NCI-H187 (cell line): ENCODE measurements at regions not wholly inside any gene's neighbourhood (a gene's known extent, or its start where the extent isn't known, plus 50 kb on each side); places are given as distances from the start of the nearest gene placed in this dataset.

Experiments
- DNase-seq, 2 experiments: peaks; one replicate each; lab custom pipeline; 2025; lab: John Stamatoyannopoulos, UW

GRCh38 chr6:4327841-4328240 lies 192.5 kb upstream of the ECI2 start:
- no peak for DNase-seq

DNA sequence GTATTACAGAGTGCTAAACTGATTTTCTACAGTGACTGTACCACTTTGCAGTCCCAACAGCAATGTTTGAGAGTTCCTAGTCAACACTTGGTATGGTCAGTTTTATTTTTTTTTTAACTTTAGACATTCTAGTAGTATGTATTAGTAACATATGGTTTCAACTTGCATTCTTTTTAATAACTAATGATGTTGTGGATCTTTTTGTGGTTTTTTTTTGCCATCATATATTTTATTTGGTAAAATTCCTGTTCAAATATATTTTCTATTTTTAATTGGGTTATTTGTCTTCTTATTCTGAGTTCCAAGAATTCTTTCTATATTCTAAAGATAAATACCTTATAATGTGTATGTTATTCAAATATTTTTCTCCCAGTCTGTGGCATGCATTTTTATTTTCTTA lies 189.4 kb upstream of the ECI2 start:
- DNase-seq, result no peak

DNA sequence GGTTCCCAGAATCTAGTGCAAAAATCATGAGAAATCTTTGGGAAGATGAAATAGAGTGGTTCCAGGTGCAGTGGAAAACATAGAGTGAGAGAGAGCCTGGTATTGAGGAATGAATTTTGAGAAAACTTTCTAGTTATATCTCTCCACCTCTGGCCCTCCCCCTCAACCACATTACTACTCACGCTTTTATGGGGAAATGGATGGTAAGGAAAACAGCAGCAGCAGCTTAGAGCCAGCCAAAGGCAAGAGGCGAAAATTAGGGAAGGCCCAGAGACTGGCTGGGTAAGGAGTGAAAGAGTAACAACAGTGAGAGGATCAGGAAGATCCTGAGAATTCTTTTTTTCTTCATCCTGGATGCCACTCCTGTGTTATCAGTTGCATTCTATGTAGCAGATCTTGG lies 187.9 kb upstream of the ECI2 start:
- no peak for DNase-seq

GRCh38 chr6:4322846-4323309 lies 187.5 kb upstream of the ECI2 start:
- no peak for DNase-seq

DNA sequence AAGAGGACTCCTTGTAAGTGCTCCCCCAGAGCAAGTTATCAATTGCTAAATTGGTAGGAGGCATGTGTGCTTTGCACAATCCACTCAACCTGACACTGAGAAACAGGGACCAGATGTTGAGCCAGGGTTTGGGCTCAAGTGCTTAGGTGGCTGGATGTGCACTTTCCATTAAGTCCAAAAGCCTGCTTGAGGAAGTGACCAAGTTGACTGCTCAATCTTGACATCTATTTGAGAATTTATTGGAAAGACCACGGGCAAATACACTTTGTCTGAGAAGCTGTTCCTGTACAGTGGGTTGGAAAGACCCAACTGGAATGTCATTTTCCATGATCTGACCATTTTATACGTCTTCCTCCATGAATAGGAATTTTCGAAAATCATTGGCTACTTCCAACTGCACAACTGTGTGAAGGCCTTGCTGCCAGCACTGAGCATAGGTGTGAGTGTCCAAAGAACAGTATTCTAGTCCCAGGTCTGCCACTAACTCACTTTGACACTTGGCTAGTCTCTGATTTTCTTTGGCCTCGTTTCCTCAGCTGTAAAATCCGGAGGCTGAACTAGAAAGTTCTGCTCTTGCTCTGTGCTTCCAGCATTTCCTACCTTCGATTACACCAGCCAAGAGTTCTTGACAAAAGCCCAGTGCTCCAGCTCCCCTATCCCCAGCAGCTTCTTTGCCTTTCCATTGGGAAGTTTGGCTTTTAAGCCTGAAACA lies 186.9 kb upstream of the ECI2 start:
- no peak for DNase-seq

GRCh38 chr6:4320860-4321259 lies 185.5 kb upstream of the ECI2 start:
- DNase-seq, result no peak

DNA sequence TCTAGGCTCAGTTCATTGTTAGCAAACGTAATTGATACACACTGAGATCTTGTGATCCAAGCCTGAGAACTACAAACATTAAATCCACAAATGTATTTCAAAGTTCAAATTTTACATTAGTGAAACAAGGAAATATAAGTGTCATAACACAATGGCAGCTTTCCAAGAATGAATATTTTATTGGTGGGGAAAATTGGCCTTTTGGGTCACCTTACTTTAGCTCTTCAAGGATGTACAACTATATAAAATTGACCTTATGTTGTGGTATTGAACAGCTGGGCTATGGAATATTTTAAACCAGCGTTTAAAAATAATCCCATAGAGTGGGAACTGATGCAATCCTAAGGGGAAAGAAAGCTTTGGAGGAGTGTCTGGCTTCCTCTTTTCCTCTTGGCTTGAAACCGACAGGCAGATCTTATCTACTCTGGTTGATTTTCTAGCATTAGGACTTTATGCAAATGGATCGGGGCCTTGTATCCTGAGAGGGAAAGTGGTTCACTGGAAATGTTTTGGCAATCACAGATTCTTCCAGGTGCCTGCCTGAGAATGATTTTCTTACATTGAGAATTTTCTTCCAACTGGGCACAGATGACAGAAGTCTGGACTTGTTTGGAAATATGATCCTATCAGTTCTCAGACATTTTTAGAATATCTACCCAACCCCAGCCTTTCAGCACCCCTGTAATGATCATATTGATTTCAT lies 184.8 kb upstream of the ECI2 start:
- DNase-seq, result no peak

DNA sequence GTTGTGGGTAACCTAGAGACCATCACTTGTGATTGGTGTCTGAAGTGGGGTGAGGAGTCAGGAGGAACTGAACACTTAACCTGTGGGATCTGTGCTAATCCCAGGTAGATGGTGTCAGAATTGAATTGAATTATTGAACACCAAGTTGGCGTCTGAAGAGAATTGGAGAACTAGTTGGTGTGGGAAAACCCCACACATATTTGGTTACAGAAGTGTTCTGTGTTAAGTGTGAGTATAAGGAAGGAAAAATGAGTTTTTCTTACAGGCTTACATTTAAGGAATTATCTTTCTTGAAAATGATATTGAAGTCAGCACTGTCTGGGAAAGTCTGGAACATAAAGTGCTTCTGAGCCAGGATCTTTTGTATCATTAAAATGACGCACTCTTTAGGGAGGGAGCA lies 182.9 kb upstream of the ECI2 start:
- DNase-seq, result no peak

DNA sequence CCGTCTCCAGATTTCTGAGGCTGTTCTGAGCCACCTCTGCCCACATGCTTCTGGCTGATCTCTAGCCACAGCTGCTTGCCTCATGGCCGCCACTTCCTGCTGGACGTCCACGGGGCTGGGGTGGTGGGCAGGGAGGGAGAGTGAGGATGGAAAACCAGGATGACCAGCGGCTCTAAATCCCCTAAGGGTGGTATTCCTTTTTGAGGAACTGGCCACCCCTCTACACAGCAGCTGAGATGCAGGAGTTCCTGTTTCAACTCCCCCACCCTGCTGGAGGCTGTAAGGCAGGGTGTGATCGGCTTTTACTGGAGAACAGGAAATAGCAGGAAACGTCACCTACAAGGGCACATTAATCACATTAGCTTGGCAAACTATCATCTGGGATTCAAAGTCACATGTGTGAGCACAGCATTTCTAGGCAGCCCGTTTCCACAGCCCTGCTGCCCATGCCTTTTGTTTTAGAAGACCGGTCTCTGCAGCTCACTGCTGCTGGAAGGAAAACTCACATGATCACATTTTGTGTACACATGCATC lies 181.6 kb upstream of the ECI2 start:
- DNase-seq, result no peak

DNA sequence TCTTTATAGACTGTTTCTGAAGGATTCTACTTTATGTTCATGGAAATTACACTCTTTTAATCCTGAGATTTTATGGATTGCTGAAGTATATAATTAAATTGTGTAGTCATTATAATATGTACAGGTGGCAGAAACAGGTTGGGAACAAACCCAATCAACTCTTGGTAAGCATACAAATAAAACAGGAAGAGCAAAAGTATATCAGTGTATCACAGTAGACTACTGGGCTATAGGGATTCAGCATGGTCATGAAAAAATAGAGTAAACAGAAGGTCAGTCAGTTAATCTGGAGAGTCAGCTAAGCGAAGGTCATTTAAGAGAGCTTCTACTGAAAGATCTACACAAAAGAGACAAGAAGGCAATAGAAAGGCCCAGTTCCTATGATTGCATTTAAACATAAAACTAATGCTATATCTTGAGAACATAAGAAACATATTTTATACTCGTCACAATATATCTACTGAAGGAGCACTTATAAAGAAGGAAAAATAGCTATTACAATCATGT lies 178.9 kb upstream of the ECI2 start:
- DNase-seq, result no peak

GRCh38 chr6:4313044-4313686 lies 177.8 kb upstream of the ECI2 start:
- DNase-seq, result no peak

DNA sequence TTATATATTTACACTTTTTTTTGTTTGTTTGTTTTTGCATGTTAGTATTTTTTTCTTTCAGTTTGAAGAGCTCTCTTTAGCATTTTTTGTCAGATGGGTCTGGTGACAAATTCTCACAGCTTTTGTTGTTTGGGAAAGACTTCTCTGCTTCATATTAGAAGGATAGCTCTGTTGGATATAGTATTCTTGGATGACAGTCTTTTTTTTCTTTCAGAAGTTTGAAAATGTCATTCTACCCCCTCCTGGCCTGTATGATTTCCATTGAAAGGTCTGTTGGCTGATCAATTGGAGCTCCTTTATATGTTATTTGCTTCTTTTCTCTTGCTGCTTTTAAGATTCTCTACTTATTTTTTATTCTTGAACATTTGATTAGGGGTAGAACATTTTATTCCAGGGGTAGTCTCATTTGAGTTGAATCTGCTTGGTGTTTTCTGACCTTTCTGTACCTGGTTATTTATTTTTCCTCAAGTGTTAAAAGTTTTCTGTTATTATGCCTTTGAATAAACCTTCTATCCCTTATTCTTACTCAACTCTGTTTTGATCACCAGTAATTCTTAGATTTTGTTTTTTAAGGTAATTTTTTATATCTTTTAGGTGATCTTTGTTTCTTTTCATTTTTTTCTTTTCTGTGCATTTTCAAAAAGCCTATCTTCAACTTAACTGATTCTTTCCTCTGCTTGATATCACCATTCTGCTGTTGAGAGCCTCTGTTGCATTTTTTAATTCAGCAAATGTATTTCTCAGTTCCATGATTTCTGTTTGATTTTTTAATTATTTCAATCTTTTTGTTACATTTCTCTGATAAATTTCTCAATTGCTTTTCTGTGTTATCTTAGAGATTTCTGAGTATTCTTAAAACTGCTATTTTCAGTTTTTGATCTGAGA lies 176.8 kb upstream of the ECI2 start:
- no peak for DNase-seq

- DNase-seq, result no peak
Observed at GRCh38 chr6:4309540-4309939, 174.2 kb upstream of the ECI2 start.

DNA sequence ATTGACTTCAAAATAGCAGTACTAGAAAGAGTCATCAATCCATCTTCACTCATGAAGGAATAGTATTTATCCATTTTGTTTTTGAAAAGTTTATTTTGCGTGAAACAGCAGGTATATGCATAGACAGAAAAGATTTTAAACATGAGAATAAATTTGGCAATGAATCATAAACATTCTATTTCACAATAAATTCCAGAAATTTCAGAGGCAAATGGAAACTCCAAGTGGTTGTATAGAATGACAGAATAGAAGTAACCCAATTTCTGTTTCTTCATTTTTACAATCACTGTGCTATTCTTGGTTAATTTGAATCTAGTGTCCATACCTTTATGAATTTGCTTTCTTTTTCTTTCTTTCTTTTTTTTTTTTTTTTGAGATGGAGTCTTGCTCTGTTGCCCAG lies 173.0 kb upstream of the ECI2 start:
- no peak for DNase-seq

DNA sequence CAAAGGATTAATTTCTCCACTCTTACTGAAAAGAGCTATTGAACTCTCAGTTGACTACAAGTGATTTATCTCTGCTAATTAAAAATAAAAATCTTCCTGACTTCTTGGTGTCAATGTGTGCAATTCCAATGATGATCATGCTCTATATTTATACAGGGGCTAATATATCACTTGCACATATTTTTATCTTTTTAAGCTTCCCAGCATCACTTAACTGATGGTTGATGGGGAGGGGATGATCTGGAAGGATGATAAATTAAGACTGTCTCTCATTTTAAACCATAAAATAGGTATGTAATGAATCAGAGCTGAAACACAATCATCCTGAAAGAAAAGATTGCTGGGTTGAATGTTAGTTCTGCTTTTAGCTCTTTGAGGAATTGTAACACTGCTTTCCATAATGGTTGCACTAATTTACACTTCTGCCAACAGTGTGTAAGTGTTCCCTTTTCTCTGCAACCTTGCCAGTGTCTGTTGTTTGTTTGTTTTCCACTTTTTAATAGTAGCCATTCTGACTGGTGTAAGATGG lies 169.6 kb upstream of the ECI2 start:
- no peak for DNase-seq

DNA sequence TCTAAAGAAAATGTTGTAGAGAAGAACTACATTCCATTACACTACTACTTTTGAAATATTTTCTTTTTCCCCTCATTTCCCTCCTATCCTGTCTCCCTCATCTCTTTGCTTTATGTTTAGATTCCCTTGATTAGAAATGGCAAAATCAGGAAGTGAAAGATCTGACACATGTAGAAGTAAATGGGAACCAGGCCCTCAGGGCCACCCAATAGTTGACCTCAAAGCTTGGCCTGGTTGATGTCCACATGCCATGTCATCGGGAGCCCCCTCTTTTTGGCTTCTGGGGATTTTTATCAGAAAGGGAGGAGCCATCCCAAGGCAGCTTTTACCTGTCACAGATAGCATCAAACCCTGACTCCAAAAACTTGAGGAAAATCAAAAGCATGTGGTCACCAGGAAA lies 168.3 kb upstream of the ECI2 start:
- DNase-seq, result no peak

DNA sequence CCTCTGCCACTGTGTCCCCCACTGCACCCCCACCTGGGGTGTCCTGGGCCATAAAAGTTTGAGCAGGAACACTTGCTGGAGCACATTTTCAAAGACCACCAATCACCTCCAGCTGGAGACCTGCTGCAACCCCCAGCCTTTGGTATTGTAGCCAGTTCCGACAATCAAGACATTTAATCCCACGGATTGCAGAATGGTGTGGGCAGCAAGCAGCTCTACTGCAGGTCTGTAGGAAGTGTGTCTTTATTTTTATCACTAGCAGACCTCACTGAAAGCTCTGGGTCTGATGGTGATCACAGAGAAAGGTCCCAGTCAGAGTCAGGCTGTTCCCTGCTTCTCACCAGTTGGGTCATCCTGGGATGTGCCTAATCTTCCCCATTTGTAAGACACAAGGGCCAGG lies 167.1 kb upstream of the ECI2 start:
- no peak for DNase-seq

GRCh38 chr6:4301871-4302270 lies 166.5 kb upstream of the ECI2 start:
- DNase-seq, result no peak

- DNase-seq, result no peak
Observed at GRCh38 chr6:4300917-4301316, 165.5 kb upstream of the ECI2 start.

GRCh38 chr6:4299476-4299875 lies 164.1 kb upstream of the ECI2 start:
- DNase-seq, result no peak

- DNase-seq, result peak in 1 of 2 experiments; percentile 2
Observed at GRCh38 chr6:4297348-4297747, 162.0 kb upstream of the ECI2 start.

- DNase-seq, result no peak
Observed at GRCh38 chr6:4296552-4296951, 161.2 kb upstream of the ECI2 start.
